ENCODE measurements at regions not wholly inside any gene's neighbourhood (a gene's known extent, or its start where the extent isn't known, plus 50 kb on each side); places are given as distances from the start of the nearest gene placed in this dataset.
"Not testable (repeated sequence)": the region's sequence is repeated elsewhere in the genome, so short reads cannot be mapped to it uniquely, and the experiment has no call there.

DNA sequence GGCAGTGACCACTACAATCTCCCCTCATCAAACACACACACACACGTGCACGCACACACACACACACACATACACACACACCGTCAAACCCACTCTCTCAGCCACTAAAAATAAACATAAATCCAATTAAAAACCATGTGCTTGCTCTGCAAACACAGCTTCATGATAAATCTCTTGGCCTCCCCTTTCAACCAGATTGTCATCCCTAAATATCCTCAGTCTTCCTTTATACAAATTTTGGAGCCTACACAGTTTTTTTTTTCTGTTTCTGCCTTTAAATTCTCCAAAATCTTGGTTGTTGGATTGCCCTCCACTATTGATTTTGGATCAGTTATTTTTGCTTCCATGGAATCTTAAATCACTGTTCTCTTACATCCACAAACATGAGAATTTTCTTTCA is 245.6 kb downstream of the SATB1 start (continued):
- TF ChIP-seq, protein P1, sequence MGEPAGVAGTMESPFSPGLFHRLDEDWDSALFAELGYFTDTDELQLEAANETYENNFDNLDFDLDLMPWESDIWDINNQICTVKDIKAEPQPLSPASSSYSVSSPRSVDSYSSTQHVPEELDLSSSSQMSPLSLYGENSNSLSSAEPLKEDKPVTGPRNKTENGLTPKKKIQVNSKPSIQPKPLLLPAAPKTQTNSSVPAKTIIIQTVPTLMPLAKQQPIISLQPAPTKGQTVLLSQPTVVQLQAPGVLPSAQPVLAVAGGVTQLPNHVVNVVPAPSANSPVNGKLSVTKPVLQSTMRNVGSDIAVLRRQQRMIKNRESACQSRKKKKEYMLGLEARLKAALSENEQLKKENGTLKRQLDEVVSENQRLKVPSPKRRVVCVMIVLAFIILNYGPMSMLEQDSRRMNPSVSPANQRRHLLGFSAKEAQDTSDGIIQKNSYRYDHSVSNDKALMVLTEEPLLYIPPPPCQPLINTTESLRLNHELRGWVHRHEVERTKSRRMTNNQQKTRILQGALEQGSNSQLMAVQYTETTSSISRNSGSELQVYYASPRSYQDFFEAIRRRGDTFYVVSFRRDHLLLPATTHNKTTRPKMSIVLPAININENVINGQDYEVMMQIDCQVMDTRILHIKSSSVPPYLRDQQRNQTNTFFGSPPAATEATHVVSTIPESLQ (CRISPR knock-in tag; IDR thresholded peaks at IDR 0.05): no peak
- TF ChIP-seq JUN (CRISPR knock-in tag; IDR thresholded peaks at IDR 0.05): no peak
- no peak for TF ChIP-seq GTF2I (CRISPR knock-in tag; conservative IDR thresholded peaks at IDR 0.05)
- TF ChIP-seq, protein P2, sequence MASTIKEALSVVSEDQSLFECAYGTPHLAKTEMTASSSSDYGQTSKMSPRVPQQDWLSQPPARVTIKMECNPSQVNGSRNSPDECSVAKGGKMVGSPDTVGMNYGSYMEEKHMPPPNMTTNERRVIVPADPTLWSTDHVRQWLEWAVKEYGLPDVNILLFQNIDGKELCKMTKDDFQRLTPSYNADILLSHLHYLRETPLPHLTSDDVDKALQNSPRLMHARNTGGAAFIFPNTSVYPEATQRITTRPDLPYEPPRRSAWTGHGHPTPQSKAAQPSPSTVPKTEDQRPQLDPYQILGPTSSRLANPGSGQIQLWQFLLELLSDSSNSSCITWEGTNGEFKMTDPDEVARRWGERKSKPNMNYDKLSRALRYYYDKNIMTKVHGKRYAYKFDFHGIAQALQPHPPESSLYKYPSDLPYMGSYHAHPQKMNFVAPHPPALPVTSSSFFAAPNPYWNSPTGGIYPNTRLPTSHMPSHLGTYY (CRISPR knock-in tag; IDR thresholded peaks at IDR 0.05): no peak

DNA sequence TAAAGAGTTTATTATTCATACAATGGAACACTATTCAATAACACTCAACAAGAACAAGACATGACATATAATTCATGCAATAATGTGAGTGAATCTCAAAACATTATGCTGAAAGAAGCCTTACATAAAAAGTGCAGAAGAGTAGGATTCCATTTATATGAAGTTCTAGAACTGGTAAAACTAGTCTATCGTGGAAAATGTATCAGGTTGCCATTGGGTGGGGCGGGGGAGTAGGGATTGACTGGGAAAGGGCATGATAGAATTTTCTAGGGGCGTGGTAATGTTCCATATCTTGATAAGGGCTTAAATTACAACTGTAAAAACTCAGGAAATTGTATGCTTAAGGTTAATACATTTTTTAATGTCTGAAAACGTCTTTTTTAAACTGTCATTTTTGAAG is 247.9 kb downstream of the SATB1 start:
- Mint-ChIP-seq H3K27me3 (ENCODE audit: low read depth) (no peaks in the 10 kb centered on the region), H3K4me1 (no peaks in the 10 kb centered on the region), H3K27ac (no peak overlapping the region), H3K9me3 (peaks cover 23% of the 10 kb centered on the region), H3K4me3 (no peak overlapping the region), H3K36me3 (peaks cover 13% of the 10 kb centered on the region)
- DNase-seq (ENCODE audit: low spot score): no peak
- POLR2A ChIA-PET: no interaction called here
- TF ChIP-seq, protein P3, sequence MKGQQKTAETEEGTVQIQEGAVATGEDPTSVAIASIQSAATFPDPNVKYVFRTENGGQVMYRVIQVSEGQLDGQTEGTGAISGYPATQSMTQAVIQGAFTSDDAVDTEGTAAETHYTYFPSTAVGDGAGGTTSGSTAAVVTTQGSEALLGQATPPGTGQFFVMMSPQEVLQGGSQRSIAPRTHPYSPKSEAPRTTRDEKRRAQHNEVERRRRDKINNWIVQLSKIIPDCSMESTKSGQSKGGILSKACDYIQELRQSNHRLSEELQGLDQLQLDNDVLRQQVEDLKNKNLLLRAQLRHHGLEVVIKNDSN (CRISPR knock-in tag; IDR thresholded peaks at IDR 0.05): no peak
- TF ChIP-seq, protein P4, sequence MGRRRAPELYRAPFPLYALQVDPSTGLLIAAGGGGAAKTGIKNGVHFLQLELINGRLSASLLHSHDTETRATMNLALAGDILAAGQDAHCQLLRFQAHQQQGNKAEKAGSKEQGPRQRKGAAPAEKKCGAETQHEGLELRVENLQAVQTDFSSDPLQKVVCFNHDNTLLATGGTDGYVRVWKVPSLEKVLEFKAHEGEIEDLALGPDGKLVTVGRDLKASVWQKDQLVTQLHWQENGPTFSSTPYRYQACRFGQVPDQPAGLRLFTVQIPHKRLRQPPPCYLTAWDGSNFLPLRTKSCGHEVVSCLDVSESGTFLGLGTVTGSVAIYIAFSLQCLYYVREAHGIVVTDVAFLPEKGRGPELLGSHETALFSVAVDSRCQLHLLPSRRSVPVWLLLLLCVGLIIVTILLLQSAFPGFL (CRISPR knock-in tag; IDR thresholded peaks at IDR 0.05; ENCODE audit: borderline replicate concordance): no peak
- TF ChIP-seq CREM (CRISPR knock-in tag; IDR thresholded peaks at IDR 0.05): no peak
- TF ChIP-seq ZBTB21 (CRISPR knock-in tag; IDR thresholded peaks at IDR 0.05; ENCODE audit: borderline replicate concordance): no peak
- TF ChIP-seq, protein P5, sequence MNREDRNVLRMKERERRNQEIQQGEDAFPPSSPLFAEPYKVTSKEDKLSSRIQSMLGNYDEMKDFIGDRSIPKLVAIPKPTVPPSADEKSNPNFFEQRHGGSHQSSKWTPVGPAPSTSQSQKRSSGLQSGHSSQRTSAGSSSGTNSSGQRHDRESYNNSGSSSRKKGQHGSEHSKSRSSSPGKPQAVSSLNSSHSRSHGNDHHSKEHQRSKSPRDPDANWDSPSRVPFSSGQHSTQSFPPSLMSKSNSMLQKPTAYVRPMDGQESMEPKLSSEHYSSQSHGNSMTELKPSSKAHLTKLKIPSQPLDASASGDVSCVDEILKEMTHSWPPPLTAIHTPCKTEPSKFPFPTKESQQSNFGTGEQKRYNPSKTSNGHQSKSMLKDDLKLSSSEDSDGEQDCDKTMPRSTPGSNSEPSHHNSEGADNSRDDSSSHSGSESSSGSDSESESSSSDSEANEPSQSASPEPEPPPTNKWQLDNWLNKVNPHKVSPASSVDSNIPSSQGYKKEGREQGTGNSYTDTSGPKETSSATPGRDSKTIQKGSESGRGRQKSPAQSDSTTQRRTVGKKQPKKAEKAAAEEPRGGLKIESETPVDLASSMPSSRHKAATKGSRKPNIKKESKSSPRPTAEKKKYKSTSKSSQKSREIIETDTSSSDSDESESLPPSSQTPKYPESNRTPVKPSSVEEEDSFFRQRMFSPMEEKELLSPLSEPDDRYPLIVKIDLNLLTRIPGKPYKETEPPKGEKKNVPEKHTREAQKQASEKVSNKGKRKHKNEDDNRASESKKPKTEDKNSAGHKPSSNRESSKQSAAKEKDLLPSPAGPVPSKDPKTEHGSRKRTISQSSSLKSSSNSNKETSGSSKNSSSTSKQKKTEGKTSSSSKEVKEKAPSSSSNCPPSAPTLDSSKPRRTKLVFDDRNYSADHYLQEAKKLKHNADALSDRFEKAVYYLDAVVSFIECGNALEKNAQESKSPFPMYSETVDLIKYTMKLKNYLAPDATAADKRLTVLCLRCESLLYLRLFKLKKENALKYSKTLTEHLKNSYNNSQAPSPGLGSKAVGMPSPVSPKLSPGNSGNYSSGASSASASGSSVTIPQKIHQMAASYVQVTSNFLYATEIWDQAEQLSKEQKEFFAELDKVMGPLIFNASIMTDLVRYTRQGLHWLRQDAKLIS (CRISPR knock-in tag; IDR thresholded peaks at IDR 0.05; ENCODE audit: borderline replicate concordance): no peak
- TF ChIP-seq, protein P6, sequence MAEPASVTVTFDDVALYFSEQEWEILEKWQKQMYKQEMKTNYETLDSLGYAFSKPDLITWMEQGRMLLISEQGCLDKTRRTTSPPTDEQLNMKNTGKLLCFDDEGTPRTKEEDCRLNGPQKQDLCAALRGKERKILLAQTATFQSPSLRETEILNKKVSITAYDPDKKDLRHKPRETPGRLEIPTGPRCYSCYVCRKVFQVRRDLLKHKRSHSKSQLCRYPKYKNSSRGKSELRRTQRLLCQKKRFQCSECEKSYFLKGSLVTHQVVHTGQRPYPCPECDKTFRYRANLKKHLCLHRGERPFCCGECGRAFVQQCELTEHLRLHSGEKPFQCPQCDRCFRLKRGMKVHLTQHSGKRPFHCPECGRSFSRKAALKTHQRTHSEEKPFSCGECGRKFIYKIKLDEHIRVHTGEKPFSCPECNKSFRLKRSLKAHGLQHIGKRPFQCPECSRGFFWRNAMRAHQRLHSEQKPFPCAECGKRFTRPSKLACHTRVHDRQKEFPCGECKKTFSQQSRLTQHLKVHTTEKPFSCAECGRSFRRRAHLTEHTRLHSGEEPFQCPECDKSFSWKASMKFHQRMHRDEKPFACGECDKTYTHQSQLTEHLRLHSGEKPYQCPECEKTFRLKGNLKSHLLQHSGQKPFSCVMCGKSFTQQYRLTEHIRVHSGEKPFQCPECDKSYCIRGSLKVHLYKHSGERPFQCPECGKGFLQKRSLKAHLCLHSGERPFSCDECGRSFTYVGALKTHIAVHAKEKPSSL (CRISPR knock-in tag; conservative IDR thresholded peaks at IDR 0.05): no peak
- TF ChIP-seq TCF7 (CRISPR knock-in tag; IDR thresholded peaks at IDR 0.05; ENCODE audit: low read depth): no peak
- TF ChIP-seq, protein P7, sequence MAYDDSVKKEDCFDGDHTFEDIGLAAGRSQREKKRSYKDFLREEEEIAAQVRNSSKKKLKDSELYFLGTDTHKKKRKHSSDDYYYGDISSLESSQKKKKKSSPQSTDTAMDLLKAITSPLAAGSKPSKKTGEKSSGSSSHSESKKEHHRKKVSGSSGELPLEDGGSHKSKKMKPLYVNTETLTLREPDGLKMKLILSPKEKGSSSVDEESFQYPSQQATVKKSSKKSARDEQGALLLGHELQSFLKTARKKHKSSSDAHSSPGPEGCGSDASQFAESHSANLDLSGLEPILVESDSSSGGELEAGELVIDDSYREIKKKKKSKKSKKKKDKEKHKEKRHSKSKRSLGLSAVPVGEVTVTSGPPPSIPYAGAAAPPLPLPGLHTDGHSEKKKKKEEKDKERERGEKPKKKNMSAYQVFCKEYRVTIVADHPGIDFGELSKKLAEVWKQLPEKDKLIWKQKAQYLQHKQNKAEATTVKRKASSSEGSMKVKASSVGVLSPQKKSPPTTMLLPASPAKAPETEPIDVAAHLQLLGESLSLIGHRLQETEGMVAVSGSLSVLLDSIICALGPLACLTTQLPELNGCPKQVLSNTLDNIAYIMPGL (CRISPR knock-in tag; IDR thresholded peaks at IDR 0.05): no peak
- CTCF ChIA-PET: no interaction called here
- no peak for ATAC-seq

DNA sequence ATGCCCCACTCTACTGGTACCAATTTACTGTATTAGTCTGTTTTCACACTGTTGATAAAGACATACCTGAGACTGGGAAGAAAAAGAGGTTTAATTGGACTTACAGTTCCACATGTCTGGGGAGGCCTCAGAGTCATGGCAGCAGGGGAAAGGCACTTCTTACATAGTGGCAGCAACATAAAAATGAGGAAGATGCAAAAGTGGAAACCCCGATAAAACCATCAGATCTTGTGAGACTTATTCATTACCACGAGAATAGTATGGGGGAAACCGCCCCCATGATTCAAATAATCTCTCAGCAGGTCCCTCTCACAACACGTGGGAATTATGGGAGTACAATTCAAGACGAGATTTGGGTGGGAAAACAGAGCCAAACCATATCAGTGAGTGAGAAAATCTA is 251.2 kb downstream of the SATB1 start:
- Mint-ChIP-seq H3K9me3 (peaks cover 29% of the 10 kb centered on the region), H3K36me3 (peaks cover 17% of the 10 kb centered on the region)
- DNase-seq (ENCODE audit: low spot score); H3K27me3 Mint-ChIP-seq (ENCODE audit: low read depth); CTCF ChIA-PET; ATAC-seq; H3K4me3 Mint-ChIP-seq; H3K27ac Mint-ChIP-seq; POLR2A ChIA-PET; H3K4me1 Mint-ChIP-seq: not testable (repeated sequence)

All from WTC11 (cell line).